ENCODE measurements at regions not wholly inside any gene's neighbourhood (a gene's known extent, or its start where the extent isn't known, plus 50 kb on each side); places are given as distances from the start of the nearest gene placed in this dataset.

DNA sequence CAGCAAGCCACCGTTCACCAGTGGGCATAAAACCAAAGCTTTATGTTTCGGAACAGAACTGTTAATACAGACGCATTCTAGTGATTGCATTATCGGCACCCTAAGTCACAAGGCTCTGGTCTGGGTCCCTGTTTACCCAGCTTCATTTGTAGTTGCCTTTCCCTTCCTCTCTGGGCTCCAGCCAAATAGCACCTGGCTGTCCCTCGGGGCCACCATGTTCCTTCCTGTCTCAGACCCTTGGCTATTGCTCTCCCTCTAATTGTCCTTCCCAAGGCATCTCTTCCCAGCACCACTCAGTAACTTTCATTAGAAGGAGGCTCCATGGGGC, 75.3 kb downstream of the SDC1 start:
- TF ChIP-seq CTCF (IDR thresholded peaks at IDR 0.05) (no peak), POLR2A (IDR thresholded peaks at IDR 0.05) (no peak), POLR2AphosphoS5 (IDR thresholded peaks at IDR 0.05; ENCODE audit: insufficient read depth in 1 of 2, low read depth in 1 of 2) (no peak)

Data from vagina (tissue), 2 donors.